Esophagus muscularis mucosa (tissue), 4 donors: ENCODE measurements at regions not wholly inside any gene's neighbourhood (a gene's known extent, or its start where the extent isn't known, plus 50 kb on each side); places are given as distances from the start of the nearest gene placed in this dataset.

Experiments
- DNase-seq: peaks from one replicate; pipeline ENCODE4 v3.0.0-alpha.2; 2017; ENCODE audit errors: extremely low spot score
- H3K27ac ChIP-seq, 4 donors: fragments of 200-600 bp; sonication (generic); replicated peaks in 1 of 4; 1 replicate in 3 of 4; 2 replicates in 1 of 4; pipeline ENCODE4 v1.5.1; 2016 to 2019; ENCODE audit warnings: mild to moderate bottlenecking in 1 of 4
- H3K27me3 ChIP-seq, 4 donors: fragments of 200-600 bp; sonication (generic); one replicate each; pipeline versions ENCODE4 v1.5.1 to v1.6.0; 2016 to 2019
- H3K36me3 ChIP-seq, 4 donors: fragments of 200-600 bp; sonication (generic); one replicate each; pipeline ENCODE4 v1.5.1; 2016 to 2019
- H3K4me1 ChIP-seq, 4 donors: fragments of 200-600 bp; sonication (generic); one replicate each; pipeline ENCODE4 v1.5.1; 2016 to 2019
- H3K4me3 ChIP-seq, 4 donors: fragments of 200-600 bp; sonication (generic); 1 replicate in 2 of 4; 2 replicates in 2 of 4; pipeline ENCODE4 v1.5.1; 2016 to 2019; ENCODE audit warnings: mild to moderate bottlenecking in 4 of 4, moderate library complexity in 1 of 4
- H3K9me3 ChIP-seq, 4 donors: fragments of 200-600 bp; sonication (generic); 1 replicate in 3 of 4; 2 replicates in 1 of 4; pipeline ENCODE4 v1.5.1; 2016 to 2019
- CTCF ChIP-seq, 3 experiments: fragments of 200-600 bp in 2 of 3; fragments of 450-650 bp in 1 of 3; sonication (generic) in 2 of 3; IDR thresholded peaks; one replicate each; pipeline ENCODE4 v1.5.1; 2017 to 2019; ENCODE audit warnings: antibody characterized with exemption in 3 of 3, mild to moderate bottlenecking in 2 of 3, moderate library complexity in 1 of 3
- EP300 ChIP-seq: sonication (generic); formaldehyde crosslinking; IDR thresholded peaks from one replicate; pipeline ENCODE4 v1.6.1; 2017; ENCODE audit warnings: antibody characterized with exemption
- POLR2A ChIP-seq: fragments of 450-650 bp; IDR thresholded peaks from one replicate; pipeline ENCODE4 v1.6.1; 2017; ENCODE audit warnings: antibody characterized with exemption, moderate library complexity, mild to moderate bottlenecking, low read depth
- POLR2AphosphoS5 ChIP-seq, 2 donors: sonication (generic); formaldehyde crosslinking; IDR thresholded peaks; one replicate each; pipeline ENCODE4 v1.6.1; 2017; ENCODE audit warnings: antibody characterized with exemption in 2 of 2
- WGBS: methylation state at CpG from one replicate; pipeline ENCODE4 v1.1.5; 2018; 5-methylcytosine and 5-hydroxymethylcytosine counted together
- intact Hi-C: fragments of 100-400 bp; cut with DNase I; formaldehyde crosslinking; loops from one replicate; pipeline ENCODE4 v1.15.1; 2023

DNA sequence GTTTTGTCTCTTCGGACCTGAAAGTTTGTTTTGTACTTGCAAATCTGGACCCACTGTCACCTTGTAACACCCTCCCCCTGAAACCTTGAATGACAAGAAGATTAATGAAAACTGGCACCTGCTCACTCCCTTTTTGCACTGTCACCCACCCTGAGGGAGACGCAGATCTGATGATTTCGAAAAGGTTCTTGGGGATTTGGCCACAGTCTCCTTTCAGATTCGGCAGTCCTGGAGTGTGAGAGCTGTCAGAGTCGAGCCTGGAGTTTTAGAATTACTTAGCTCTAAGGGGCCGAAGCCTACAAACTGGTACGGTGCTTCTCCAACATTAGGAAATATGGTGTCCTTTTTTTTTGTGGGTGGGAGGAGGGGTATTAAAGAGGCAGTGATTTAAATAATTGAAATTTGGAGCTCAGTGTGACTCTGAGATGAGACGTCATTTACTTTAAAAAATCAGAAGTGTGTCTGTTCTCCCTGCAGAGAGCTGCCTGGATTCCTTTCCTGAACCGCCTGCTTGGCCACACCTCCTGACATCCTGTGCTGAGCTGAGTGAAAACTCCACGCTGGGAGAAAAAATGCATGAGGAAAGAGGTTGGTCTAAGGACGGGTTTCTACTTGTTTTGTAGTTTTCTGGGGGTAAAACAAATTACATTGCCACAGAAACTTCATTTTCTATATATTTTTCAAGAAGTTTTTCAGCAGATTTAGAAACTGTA lies 447.0 kb upstream of the CDH4 start:
- DNase-seq = no peak
- no peaks in the 10 kb centered on the region for H3K27me3 ChIP-seq
- H3K4me3 ChIP-seq = peak overlapping the region; percentile 5 to 30 (median 22)
- H3K4me1 ChIP-seq = peaks cover 0 to 35% (median 20%) of the 10 kb centered on the region in 4 donors
- H3K27ac ChIP-seq = peak overlapping the region; percentile 27 to 63 (median 45)
- TF ChIP-seq EP300 = no peak
- TF ChIP-seq CTCF (IDR thresholded peaks at IDR 0.05) = no peak
- no peak for TF ChIP-seq POLR2AphosphoS5 (IDR thresholded peaks at IDR 0.05)
- TF ChIP-seq POLR2A = no peak
- no peaks in the 10 kb centered on the region for H3K36me3 ChIP-seq
- peaks cover 0 to 3% (median 0%) of the 10 kb centered on the region in 4 donors for H3K9me3 ChIP-seq
- WGBS = 12% methylated on average over 11 of the region's 11 CpGs
- intact Hi-C loops = no loop called here

DNA sequence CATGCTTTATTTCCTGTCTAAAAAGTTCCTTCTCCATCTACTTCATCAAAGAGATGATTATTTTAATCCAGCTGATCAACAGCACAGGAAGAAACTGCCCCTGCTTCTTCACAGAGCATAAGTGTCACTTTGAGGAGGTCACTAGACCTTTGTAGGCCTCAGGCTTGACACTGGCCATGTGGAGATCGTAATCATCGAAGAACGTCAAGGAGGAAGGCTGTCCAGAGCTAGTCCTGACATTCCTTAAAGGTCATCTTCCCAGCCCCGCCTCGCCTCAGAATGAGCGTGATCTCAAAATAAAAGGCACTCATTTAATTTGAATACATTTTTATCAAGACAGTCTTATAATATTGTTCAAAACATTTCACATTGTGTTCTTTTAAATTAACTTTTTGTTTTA lies 445.7 kb upstream of the CDH4 start:
- Histone ChIP-seq H3K9me3 (no peaks in the 10 kb centered on the region), H3K36me3 (no peaks in the 10 kb centered on the region), H3K4me3 (no peak overlapping the region), H3K27me3 (no peaks in the 10 kb centered on the region), H3K27ac (no peak overlapping the region), H3K4me1 (peaks cover 0 to 35% (median 20%) of the 10 kb centered on the region in 4 donors)
- DNase-seq = peak; percentile 37
- WGBS = 78% methylated on average over 6 of the region's 6 CpGs
- TF ChIP-seq POLR2AphosphoS5 (IDR thresholded peaks at IDR 0.05) (no peak), CTCF (IDR thresholded peaks at IDR 0.05) (no peak), POLR2A (no peak), EP300 (no peak)
- intact Hi-C loops = no loop called here

DNA sequence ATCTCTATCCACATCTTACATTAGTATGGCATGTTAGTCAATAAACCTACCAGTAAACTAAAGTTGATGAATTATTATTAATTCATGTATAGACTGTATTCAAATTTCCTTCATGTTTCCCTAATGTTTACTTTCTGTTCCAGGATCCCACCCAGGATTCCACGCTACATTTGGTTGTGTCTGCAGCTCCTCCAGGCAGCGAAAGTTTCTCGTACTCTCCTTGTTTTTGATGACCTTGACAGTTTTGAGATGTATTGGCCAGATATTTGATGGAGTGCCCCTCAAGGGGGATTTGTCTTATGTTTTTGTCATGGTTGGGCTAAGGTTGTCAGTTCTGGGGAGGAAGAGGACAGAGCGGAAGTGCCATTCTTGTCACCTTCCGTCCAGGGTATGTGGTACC lies 445.2 kb upstream of the CDH4 start:
- Histone ChIP-seq H3K36me3 (no peaks in the 10 kb centered on the region), H3K9me3 (no peaks in the 10 kb centered on the region), H3K27ac (no peak overlapping the region), H3K27me3 (no peaks in the 10 kb centered on the region), H3K4me1 (peaks cover 0 to 35% (median 20%) of the 10 kb centered on the region in 4 donors), H3K4me3 (no peak overlapping the region)
- WGBS = 98% methylated on average over 5 of the region's 5 CpGs
- DNase-seq = no peak
- intact Hi-C loops = no loop called here
- TF ChIP-seq EP300 (no peak), POLR2A (no peak), CTCF (IDR thresholded peaks at IDR 0.05) (no peak), POLR2AphosphoS5 (IDR thresholded peaks at IDR 0.05) (no peak)

- Histone ChIP-seq H3K4me3 (no peak overlapping the region), H3K27ac (no peak overlapping the region), H3K4me1 (peaks cover 0 to 24% (median 16%) of the 10 kb centered on the region in 4 donors), H3K36me3 (no peaks in the 10 kb centered on the region), H3K9me3 (no peaks in the 10 kb centered on the region), H3K27me3 (no peaks in the 10 kb centered on the region)
- WGBS = 92% methylated on average over 16 of the region's 16 CpGs
- intact Hi-C loops = no loop called here
- TF ChIP-seq CTCF (IDR thresholded peaks at IDR 0.05) = no peak
- TF ChIP-seq POLR2AphosphoS5 (IDR thresholded peaks at IDR 0.05) = no peak
- TF ChIP-seq EP300 = no peak
- TF ChIP-seq POLR2A = no peak
- peak; percentile 50 for DNase-seq
Measured at GRCh38 chr20:60808003-60808672, 443.9 kb upstream of the CDH4 start.
